Stimulated activated naive B cell treated with anti-CD40 and anti-IgM and Interleukin-4, amounts not matched to agents 10 μg/mL and 1 μg/mL and 100 μg/mL, for 72 hours (primary cell): ENCODE measurements at regions not wholly inside any gene's neighbourhood (a gene's known extent, or its start where the extent isn't known, plus 50 kb on each side); places are given as distances from the start of the nearest gene placed in this dataset.

Source experiments
- ATAC-seq, 2 donors: fragments of 150-1000 bp; cut with Tn5 transposase; replicated peaks; 2 replicates each; pipeline ENCODE4 v1.10.0; 2021; ENCODE audit warnings: moderate library complexity in 1 of 2
- DNase-seq: peaks from one replicate; pipeline ENCODE4 v3.0.0; 2021
- H3K27ac Mint-ChIP-seq: one replicate; pipeline ENCODE4 v1.8.0; 2022; ENCODE audit warnings: mild to moderate bottlenecking, mixed read lengths
- H3K27me3 Mint-ChIP-seq, 2 donors: one replicate each; pipeline ENCODE4 v1.8.0; 2022; ENCODE audit warnings: mixed read lengths in 2 of 2
- H3K36me3 Mint-ChIP-seq, 2 donors: one replicate each; pipeline ENCODE4 v1.8.0; 2022; ENCODE audit warnings: mixed read lengths in 2 of 2, mild to moderate bottlenecking in 1 of 2
- H3K4me1 Mint-ChIP-seq, 2 donors: one replicate each; pipeline ENCODE4 v1.8.0; 2022; ENCODE audit warnings: mixed read lengths in 2 of 2, mild to moderate bottlenecking in 1 of 2
- H3K4me3 Mint-ChIP-seq, 2 donors: one replicate each; pipeline ENCODE4 v1.8.0; 2022; ENCODE audit warnings: mild to moderate bottlenecking in 2 of 2, mixed read lengths in 2 of 2, moderate library complexity in 1 of 2
- H3K9me3 Mint-ChIP-seq, 2 donors: one replicate each; pipeline ENCODE4 v1.8.0; 2022; ENCODE audit warnings: mixed read lengths in 2 of 2, mild to moderate bottlenecking in 1 of 2

DNA sequence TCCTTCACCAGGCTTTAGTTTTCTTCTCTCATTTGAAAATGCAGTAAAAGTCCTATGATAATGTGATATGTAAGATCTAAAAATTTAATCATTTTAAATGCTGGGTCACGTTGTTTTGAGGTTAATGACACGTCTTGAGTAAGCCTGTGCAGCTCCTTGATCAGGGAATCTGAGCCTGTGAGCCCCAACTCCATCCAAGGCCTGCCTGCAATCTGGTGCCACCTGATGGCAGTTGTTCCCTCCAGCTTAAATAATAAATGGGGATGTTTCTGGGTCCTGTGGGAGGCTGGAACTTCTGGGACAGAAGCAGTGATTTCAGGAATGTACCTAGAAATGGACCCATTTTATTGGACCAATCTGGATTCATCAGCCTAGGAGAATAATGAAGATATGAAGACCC is 455.4 kb upstream of the ADGRL3 start:
- Mint-ChIP-seq H3K4me3 (no peak overlapping the region), H3K9me3 (peaks cover 4% of the 10 kb centered on the region in 2 donors), H3K36me3 (no peaks in the 10 kb centered on the region), H3K27me3 (no peaks in the 10 kb centered on the region), H3K27ac (no peak overlapping the region), H3K4me1 (no peaks in the 10 kb centered on the region)
- no peak for DNase-seq
- no peak for ATAC-seq

DNA sequence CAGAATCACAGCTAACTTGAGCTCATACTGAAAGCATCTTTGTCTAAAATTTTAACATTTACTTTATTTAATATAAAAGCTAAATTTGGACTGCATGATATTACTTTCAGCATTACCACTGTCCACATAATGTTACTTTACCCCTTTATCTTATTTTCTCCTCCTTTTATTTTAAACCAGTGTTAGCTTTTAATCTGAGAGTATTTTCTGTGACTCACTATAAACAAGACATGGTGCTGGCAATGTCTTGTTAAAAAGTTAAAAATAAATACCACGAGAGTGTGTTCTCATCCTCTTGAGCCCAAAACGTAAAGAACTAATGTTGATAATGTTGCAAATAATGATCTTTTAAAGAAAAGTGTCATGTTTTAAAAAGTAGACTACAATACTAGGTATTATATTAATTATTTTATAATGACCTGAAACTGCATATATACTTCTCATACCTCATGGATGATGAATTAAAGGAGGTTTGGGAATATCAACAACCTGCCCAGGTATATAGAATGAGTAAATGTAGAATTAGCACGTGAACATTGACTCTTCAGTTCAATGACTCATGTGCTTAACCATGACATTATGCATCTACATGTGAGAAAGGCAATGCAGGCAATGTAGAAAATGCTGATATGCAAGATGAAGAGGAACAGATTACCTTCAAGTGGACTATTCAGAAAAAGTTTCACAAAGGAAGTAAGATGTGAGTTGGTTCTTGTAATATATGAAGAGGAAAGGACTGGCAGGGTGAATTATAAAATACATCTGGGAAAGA is 454.1 kb upstream of the ADGRL3 start:
- H3K27ac Mint-ChIP-seq = no peak overlapping the region
- ATAC-seq = no peak
- no peaks in the 10 kb centered on the region for H3K36me3 Mint-ChIP-seq
- H3K9me3 Mint-ChIP-seq = peaks cover 4% of the 10 kb centered on the region in 2 donors
- no peak overlapping the region for H3K4me3 Mint-ChIP-seq
- H3K27me3 Mint-ChIP-seq = no peaks in the 10 kb centered on the region
- no peaks in the 10 kb centered on the region for H3K4me1 Mint-ChIP-seq
- DNase-seq = no peak

DNA sequence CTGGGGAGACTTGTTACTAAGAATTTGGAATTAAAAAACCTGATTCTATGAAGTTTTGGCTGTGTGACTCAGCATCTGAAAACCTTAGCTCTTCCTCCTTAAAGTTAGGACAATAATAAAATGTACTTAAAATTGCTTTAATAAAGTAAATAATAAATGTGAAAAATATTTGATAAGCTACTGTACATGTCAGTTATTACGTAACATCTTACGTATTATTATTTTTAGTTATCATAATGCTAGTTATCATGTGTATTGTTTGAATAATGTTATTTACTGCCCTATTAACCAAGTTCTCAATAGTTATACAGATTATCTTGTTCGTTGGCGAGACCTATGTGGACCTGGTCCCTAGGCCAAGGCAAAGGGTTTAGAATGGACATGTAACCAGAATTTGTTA is 449.2 kb upstream of the ADGRL3 start:
- no peak overlapping the region for H3K4me3 Mint-ChIP-seq
- H3K4me1 Mint-ChIP-seq = no peaks in the 10 kb centered on the region
- H3K27me3 Mint-ChIP-seq = no peaks in the 10 kb centered on the region
- DNase-seq (no peak), ATAC-seq (no peak)
- no peaks in the 10 kb centered on the region for H3K36me3 Mint-ChIP-seq
- peaks cover 0 to 6% of the 10 kb centered on the region in 2 donors for H3K9me3 Mint-ChIP-seq
- H3K27ac Mint-ChIP-seq = no peak overlapping the region

DNA sequence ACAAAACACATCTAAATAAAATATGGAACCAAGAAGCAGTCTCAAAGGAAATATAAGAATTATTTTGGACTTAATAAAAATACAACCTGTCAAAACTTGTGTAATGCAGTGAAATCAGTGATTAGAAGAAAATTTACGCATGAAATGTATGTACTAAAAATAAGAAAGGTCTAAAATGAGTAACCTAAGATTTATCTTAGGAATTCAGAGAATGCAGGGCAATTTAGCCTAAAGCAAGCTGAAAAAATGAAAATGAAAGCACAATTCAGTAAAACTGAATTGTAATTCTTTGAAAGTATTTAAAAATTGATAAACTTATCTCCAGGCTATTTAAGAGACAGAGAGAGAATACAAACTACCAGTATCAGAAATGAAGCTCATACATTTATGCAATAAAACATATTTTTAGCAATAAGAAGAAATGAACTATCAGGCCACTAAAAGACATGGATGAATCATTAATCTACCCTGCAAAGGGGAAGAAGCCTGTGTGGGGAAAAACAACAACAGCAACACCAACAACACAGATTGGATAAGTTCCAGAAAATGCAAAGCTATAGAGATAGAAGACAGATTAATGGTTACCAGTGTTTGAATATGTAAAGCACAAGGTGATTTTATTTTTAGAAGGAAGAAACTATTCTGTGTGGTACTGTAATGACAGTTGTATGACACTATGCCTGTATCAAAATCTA is 442.0 kb upstream of the ADGRL3 start:
- ATAC-seq = no peak
- no peak overlapping the region for H3K4me3 Mint-ChIP-seq
- H3K9me3 Mint-ChIP-seq = peaks cover 0 to 3% of the 10 kb centered on the region in 2 donors

DNA sequence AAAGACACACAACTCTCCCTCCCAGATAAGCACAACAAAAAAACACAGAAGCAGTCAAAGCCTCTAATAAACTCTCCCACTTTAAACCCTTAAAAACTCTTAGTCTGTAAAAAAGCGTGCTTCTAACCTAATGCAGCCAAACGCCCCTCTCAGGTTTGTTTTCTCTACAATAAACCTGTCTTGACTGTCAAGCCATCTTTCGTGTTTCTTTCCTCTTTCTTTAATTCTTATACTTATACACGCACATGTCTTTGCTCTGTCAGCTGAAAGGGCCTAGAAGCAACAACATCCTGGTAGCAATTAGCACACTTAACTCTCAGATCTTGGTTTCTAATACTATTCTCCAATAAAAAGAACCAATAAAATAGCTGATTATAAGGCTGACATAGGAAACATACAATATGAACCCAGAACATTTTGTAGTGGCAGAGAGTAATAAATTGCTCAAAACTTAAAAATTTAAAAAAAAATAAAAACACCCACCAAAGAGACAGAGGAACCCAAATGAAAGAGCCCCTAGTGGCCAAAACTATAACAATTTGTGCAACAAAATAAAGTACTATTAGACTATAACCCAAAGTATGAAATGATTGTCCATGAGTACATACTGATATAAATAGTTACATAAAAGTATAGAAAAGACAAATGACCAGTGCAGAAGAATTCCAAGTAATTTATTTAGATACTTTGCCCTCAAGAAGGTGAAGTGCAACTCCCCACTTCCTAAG is 440.4 kb upstream of the ADGRL3 start:
- H3K9me3 Mint-ChIP-seq = peaks cover 0 to 3% of the 10 kb centered on the region in 2 donors
- H3K27me3 Mint-ChIP-seq = no peaks in the 10 kb centered on the region
- ATAC-seq (no peak), DNase-seq (no peak)
- no peaks in the 10 kb centered on the region for H3K36me3 Mint-ChIP-seq
- no peak overlapping the region for H3K4me3 Mint-ChIP-seq
- H3K27ac Mint-ChIP-seq = no peak overlapping the region
- no peaks in the 10 kb centered on the region for H3K4me1 Mint-ChIP-seq

More for the DNA sequence above, 442.0 kb upstream of the ADGRL3 start:
- no peak for DNase-seq
- H3K27me3 Mint-ChIP-seq = no peaks in the 10 kb centered on the region
- no peaks in the 10 kb centered on the region for H3K36me3 Mint-ChIP-seq
- no peaks in the 10 kb centered on the region for H3K4me1 Mint-ChIP-seq
- H3K27ac Mint-ChIP-seq = no peak overlapping the region

DNA sequence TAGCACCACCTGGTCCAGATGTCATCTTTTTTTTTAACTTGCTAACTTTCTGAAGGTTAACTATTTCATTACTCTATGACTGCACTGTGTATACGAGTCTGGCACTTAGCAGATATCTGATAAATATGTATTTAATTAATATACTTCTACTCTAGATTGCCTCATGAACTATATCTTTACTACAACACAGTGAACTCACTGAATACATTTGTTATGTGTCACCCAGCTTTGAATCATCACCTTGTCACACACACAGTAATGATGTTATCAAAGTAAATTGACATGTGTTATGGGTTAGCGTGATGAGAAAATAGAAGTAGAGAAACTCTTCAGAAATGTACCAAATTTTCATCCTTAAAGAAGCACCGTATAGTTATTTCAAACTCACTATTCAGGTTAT is 419.3 kb upstream of the ADGRL3 start:
- Mint-ChIP-seq H3K4me3 (no peak overlapping the region), H3K4me1 (no peaks in the 10 kb centered on the region), H3K9me3 (peaks cover 0 to 3% of the 10 kb centered on the region in 2 donors), H3K27me3 (no peaks in the 10 kb centered on the region), H3K36me3 (no peaks in the 10 kb centered on the region), H3K27ac (no peak overlapping the region)
- ATAC-seq = no peak
- DNase-seq = no peak

DNA sequence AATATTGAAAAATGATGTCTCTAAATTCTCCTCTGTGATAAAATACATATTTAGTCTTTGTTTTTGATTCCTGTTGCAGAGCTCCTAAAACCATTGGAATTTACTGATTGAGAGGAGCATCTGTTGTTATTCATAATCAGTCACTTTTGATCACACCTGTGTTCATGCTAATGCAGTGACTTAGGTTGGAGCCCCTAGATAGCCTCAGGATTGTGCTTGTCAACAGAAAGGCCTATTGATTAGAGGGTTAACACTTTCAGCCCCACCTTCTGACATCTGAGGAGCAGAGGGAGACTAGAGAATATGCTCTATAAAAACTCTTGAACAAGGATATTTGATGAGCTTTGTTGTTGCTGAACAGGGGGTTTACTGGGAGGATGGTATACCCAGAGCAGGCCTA is 409.5 kb upstream of the ADGRL3 start:
- H3K9me3 Mint-ChIP-seq = no peaks in the 10 kb centered on the region
- ATAC-seq (no peak), DNase-seq (no peak)
- no peak overlapping the region for H3K27ac Mint-ChIP-seq
- no peaks in the 10 kb centered on the region for H3K36me3 Mint-ChIP-seq
- H3K27me3 Mint-ChIP-seq = no peaks in the 10 kb centered on the region
- H3K4me1 Mint-ChIP-seq = no peaks in the 10 kb centered on the region
- H3K4me3 Mint-ChIP-seq = no peak overlapping the region

DNA sequence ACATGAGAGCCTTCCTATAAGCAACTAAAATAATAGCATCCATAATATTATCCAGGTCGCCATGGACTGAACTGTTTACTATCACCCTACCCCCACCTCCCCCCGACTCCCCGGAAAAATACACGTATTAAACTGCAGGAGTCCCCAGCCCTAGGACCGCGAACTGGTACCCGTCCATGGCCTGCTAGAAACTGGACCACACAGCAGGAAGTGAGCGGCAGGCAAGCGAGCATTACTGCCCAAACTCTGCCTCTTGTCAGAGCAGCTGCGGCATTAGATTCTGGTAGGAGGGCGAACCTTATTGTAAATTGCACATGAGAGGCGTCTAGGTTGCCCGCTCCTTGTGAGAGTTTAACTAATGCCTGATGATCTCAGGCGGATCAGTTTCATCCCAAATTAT is 405.8 kb upstream of the ADGRL3 start:
- no peaks in the 10 kb centered on the region for H3K9me3 Mint-ChIP-seq
- no peaks in the 10 kb centered on the region for H3K36me3 Mint-ChIP-seq

DNA sequence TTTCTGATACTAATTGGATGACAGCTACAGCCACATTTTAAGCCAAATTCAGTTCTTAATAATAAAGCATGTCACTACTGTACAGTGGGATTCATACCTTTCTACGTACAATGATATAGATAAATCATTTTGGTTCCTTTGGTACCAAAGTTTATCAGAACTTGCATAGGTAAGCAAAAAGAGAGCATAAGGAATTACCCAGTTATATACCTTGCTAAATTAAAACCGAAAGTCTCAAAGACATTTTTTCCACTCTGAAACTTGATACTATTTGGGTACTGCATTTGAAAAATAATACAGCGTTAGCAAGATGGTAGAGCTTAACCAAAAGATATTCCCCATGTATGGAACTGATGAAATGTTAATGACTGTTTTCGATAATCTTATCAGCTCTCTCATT is 400.9 kb upstream of the ADGRL3 start:
- H3K4me1 Mint-ChIP-seq = no peaks in the 10 kb centered on the region

More for the DNA sequence above, 405.8 kb upstream of the ADGRL3 start:
- H3K4me3 Mint-ChIP-seq = no peak overlapping the region
- ATAC-seq (no peak), DNase-seq (no peak)
- no peak overlapping the region for H3K27ac Mint-ChIP-seq
- no peaks in the 10 kb centered on the region for H3K4me1 Mint-ChIP-seq
- H3K27me3 Mint-ChIP-seq = no peaks in the 10 kb centered on the region

DNA sequence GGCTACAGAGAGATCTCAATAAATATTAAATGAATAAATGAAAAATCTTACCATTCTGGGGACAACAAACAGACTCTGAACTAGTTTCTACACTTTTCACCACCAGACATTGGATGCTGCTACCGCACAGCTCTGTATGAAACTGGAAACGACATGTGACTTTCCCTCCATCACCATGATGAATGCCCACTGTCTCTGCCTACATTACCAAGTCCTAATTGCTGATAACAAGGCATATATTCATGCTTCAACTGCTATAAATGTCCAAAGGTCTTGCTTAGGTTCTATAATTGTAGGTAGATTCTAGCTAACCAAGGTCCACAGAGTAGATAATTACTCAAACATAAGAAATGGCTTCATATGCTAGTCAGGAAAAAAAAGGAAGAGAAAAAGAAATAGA is 399.4 kb upstream of the ADGRL3 start:
- no peak for ATAC-seq
- H3K9me3 Mint-ChIP-seq = no peaks in the 10 kb centered on the region
- no peak for DNase-seq
- no peak overlapping the region for H3K4me3 Mint-ChIP-seq
- no peaks in the 10 kb centered on the region for H3K36me3 Mint-ChIP-seq
- H3K27me3 Mint-ChIP-seq = no peaks in the 10 kb centered on the region
- H3K4me1 Mint-ChIP-seq = no peaks in the 10 kb centered on the region
- no peak overlapping the region for H3K27ac Mint-ChIP-seq

More for the DNA sequence above, 400.9 kb upstream of the ADGRL3 start:
- Mint-ChIP-seq H3K4me3 (no peak overlapping the region), H3K27me3 (no peaks in the 10 kb centered on the region), H3K27ac (no peak overlapping the region), H3K9me3 (no peaks in the 10 kb centered on the region), H3K36me3 (no peaks in the 10 kb centered on the region)
- ATAC-seq (no peak), DNase-seq (no peak)

DNA sequence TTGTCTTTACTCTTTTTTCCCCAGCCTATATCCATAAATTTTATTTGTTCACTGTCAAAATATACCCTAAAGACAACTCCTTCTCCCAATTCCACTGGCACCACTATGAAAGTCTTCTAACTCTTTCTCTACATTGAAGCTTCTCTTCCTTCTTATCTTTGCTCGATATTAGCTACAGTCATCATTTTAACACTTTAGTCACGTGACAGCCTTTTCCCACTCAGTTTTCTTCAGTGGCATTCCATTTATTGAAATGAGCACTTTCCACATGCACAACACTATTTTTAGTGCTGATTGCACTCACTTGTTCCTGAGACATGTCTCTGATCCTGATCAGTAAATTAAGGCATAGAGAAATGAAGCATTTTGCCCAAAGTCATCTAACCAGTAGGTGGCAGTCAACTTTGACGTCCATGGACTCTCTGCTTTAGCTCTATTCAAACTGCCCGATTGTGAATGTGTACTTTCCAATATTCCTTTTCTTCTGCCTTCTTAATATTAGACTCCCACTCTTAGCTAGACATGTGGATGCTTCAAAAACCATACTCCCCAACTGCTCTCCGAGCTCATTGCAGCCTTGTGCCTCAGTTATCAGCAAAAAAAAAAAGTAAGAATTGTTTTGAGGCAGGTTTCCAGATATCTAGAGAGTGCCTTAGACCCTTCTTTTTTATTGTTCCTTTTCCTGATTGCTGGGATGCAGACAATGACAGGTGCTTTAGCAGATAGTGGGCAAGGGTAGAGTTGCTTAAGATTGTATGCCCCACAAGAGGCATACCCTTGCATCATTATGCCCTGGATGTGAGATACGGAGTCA is 394.4 kb upstream of the ADGRL3 start:
- no peak overlapping the region for H3K4me3 Mint-ChIP-seq
- H3K27ac Mint-ChIP-seq = no peak overlapping the region

DNA sequence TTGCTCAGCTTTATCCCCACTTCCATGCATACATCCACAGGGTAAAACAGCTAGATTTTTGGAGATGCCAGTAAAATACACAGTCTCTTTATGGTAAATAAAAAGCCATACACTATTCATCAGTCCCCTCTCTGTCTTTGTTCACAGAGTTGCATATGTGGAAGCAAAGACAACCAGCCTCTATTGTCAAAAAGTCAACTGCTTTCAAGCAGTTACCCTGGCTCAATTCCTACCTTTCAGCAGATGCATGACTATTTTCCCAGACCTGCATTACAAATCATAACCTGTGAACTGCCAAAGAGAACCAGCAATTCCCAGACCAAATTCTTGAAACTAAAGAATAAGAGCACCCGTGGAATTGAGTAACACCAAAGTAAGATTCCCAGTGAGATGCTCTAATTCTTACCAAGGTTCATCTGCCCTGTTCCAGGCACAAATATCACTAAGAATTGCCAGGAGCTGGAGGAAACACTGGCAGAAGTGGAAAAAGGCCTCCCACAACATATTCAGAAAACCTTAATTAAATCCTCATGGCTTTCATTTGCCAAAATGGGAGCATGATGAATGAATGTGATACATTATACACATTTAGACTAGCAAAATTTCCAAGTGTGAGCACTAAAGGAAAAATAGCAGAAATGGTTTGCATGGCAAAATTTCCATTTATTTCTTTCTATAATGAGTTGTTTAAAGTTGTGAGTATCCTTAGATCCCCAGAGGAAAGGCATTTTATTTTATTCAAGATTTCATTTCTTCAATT is 391.2 kb upstream of the ADGRL3 start:
- ATAC-seq (no peak), DNase-seq (no peak)
- H3K9me3 Mint-ChIP-seq = no peaks in the 10 kb centered on the region
- H3K4me3 Mint-ChIP-seq = no peak overlapping the region
- no peaks in the 10 kb centered on the region for H3K4me1 Mint-ChIP-seq
- H3K27me3 Mint-ChIP-seq = no peaks in the 10 kb centered on the region
- no peak overlapping the region for H3K27ac Mint-ChIP-seq
- no peaks in the 10 kb centered on the region for H3K36me3 Mint-ChIP-seq

More for the DNA sequence above, 394.4 kb upstream of the ADGRL3 start:
- no peaks in the 10 kb centered on the region for H3K36me3 Mint-ChIP-seq
- H3K4me1 Mint-ChIP-seq = no peaks in the 10 kb centered on the region
- H3K27me3 Mint-ChIP-seq = no peaks in the 10 kb centered on the region
- DNase-seq (no peak), ATAC-seq (peak in 1 of 2 donors; percentile 53)
- no peaks in the 10 kb centered on the region for H3K9me3 Mint-ChIP-seq

DNA sequence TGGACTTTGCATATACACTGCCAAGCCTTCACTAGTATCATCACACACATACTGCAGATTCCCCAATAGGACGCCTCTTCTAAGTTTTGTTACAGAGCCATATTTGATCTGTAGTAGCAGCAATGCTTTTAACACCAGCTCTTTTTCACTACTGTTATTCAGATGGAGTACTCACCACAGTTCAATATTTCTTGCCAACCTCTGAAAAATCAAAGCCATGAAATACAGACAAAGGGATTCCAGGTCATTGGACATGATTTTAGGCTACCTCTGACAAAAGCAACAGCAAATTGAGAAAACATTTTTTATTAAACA is 390.7 kb upstream of the ADGRL3 start:
- Mint-ChIP-seq H3K27ac (no peak overlapping the region), H3K4me3 (no peak overlapping the region), H3K36me3 (no peaks in the 10 kb centered on the region), H3K4me1 (no peaks in the 10 kb centered on the region), H3K9me3 (no peaks in the 10 kb centered on the region), H3K27me3 (no peaks in the 10 kb centered on the region)
- DNase-seq = no peak
- no peak for ATAC-seq

DNA sequence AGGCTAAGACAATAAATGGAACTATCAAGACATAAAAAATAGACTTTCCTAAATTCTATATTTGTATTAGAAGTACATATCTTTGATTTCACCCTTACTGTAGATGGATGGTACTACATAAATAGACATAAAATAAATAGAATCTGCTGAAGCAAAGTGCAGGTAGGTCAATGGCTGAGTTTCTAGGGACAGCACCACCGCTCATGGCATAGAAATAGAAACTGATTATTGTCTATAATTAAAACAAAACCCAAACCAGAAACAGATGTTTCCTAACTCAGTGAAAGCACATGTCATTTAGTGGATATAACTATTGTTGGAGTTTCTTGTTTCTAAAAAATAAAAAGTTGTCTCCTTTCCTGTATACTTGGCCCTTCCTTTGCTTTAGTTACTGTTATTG is 387.3 kb upstream of the ADGRL3 start:
- peaks cover 0 to 3% of the 10 kb centered on the region in 2 donors for H3K9me3 Mint-ChIP-seq
- ATAC-seq (no peak), DNase-seq (no peak)
- no peaks in the 10 kb centered on the region for H3K4me1 Mint-ChIP-seq
- H3K4me3 Mint-ChIP-seq = no peak overlapping the region
- H3K27me3 Mint-ChIP-seq = no peaks in the 10 kb centered on the region
- no peaks in the 10 kb centered on the region for H3K36me3 Mint-ChIP-seq
- H3K27ac Mint-ChIP-seq = no peak overlapping the region
